KMS-11 (cell line): ENCODE measurements at regions not wholly inside any gene's neighbourhood (a gene's known extent, or its start where the extent isn't known, plus 50 kb on each side); places are given as distances from the start of the nearest gene placed in this dataset.

ENCODE experiments used
- H2AFZ ChIP-seq: fragments of 200-600 bp; sonication (generic); 2 replicates; pipeline ENCODE4 v1.6.1; 2016; ENCODE audit warnings: antibody characterized with exemption, mixed run types, low read depth
- H3K27ac ChIP-seq: fragments of 200-600 bp; sonication (generic); 2 replicates; pipeline ENCODE4 v1.6.1; 2016; ENCODE audit warnings: mild to moderate bottlenecking, mixed run types
- H3K27me3 ChIP-seq: fragments of 200-600 bp; sonication (generic); 2 replicates; pipeline ENCODE4 v1.6.1; 2017; ENCODE audit warnings: mild to moderate bottlenecking, low read depth, mixed run types, moderate library complexity; ENCODE audit not compliant: insufficient read depth
- H3K36me3 ChIP-seq: fragments of 200-600 bp; sonication (generic); 2 replicates; pipeline ENCODE4 v1.6.1; 2017; ENCODE audit warnings: mild to moderate bottlenecking, mixed run types; ENCODE audit not compliant: insufficient read depth
- H3K4me1 ChIP-seq: fragments of 200-600 bp; sonication (generic); 2 replicates; pipeline ENCODE4 v1.6.1; 2016; ENCODE audit warnings: mild to moderate bottlenecking, low read depth, mixed run types; ENCODE audit not compliant: poor library complexity, severe bottlenecking
- H3K4me2 ChIP-seq: fragments of 200-600 bp; sonication (generic); 2 replicates; pipeline ENCODE4 v1.7.0; 2016; ENCODE audit warnings: mild to moderate bottlenecking, mixed run types
- H3K4me3 ChIP-seq: fragments of 200-600 bp; sonication (generic); IDR thresholded peaks from 2 replicates; pipeline ENCODE4 v1.6.1; 2017; ENCODE audit warnings: low read depth, low read length, mixed read lengths; ENCODE audit not compliant: insufficient read depth
- H3K79me2 ChIP-seq: fragments of 200-600 bp; sonication (generic); 2 replicates; pipeline ENCODE4 v1.6.1; 2016; ENCODE audit warnings: low read depth, mixed run types; ENCODE audit not compliant: insufficient read depth
- H3K9ac ChIP-seq: fragments of 200-600 bp; sonication (generic); 2 replicates; pipeline ENCODE4 v1.6.1; 2016; ENCODE audit warnings: mild to moderate bottlenecking, mixed run types
- H4K20me1 ChIP-seq: fragments of 200-600 bp; sonication (generic); 2 replicates; pipeline ENCODE4 v1.6.1; 2016; ENCODE audit warnings: mild to moderate bottlenecking, mixed run types; ENCODE audit not compliant: insufficient read depth
- CTCF ChIP-seq: fragments of 200-600 bp; sonication (generic); conservative IDR thresholded peaks from 2 replicates; pipeline ENCODE4 v1.6.1; 2017; ENCODE audit warnings: low read depth, mild to moderate bottlenecking, antibody characterized with exemption, low read length, moderate library complexity, mixed read lengths

- Histone ChIP-seq H3K9ac (no peak overlapping the region), H4K20me1 (no peaks in the 10 kb centered on the region), H3K4me2 (no peak overlapping the region), H3K4me1 (no peaks in the 10 kb centered on the region), H3K27ac (no peak overlapping the region), H3K36me3 (no peaks in the 10 kb centered on the region), H3K27me3 (no peaks in the 10 kb centered on the region), H2AFZ (no peak overlapping the region), H3K4me3 (no peak overlapping the region), H3K79me2 (no peaks in the 10 kb centered on the region)
- TF ChIP-seq CTCF, result no peak
These were observed 2403.7 kb upstream of the C9orf72 start for GRCh38 chr9:29976981-29977380.

- no peak for TF ChIP-seq CTCF
These were observed 2403.4 kb upstream of the ACO1 start for GRCh38 chr9:29981013-29981412.

GRCh38 chr9:29999645-30000044, 2384.8 kb upstream of the ACO1 start:
- no peak for TF ChIP-seq CTCF
- H3K4me2 ChIP-seq, result no peak overlapping the region

More at GRCh38 chr9:29981013-29981412, 2403.4 kb upstream of the ACO1 start:
- H3K4me2 ChIP-seq, result no peak overlapping the region
- H3K4me1 ChIP-seq, result no peaks in the 10 kb centered on the region
- no peaks in the 10 kb centered on the region for H3K79me2 ChIP-seq
- H3K4me3 ChIP-seq, result no peak overlapping the region
- H3K27me3 ChIP-seq, result no peaks in the 10 kb centered on the region
- no peak overlapping the region for H2AFZ ChIP-seq
- no peaks in the 10 kb centered on the region for H3K36me3 ChIP-seq
- no peak overlapping the region for H3K9ac ChIP-seq
- H3K27ac ChIP-seq, result no peak overlapping the region
- no peaks in the 10 kb centered on the region for H4K20me1 ChIP-seq

GRCh38 chr9:30010691-30011090, 2373.8 kb upstream of the ACO1 start:
- Histone ChIP-seq H3K4me3 (no peak overlapping the region), H3K27ac (no peak overlapping the region)
- no peak for TF ChIP-seq CTCF

More at GRCh38 chr9:29999645-30000044, 2384.8 kb upstream of the ACO1 start:
- H4K20me1 ChIP-seq, result no peaks in the 10 kb centered on the region
- no peak overlapping the region for H3K27ac ChIP-seq
- no peaks in the 10 kb centered on the region for H3K79me2 ChIP-seq
- no peak overlapping the region for H3K4me3 ChIP-seq
- H3K36me3 ChIP-seq, result no peaks in the 10 kb centered on the region
- H3K9ac ChIP-seq, result no peak overlapping the region
- no peaks in the 10 kb centered on the region for H3K27me3 ChIP-seq
- no peaks in the 10 kb centered on the region for H3K4me1 ChIP-seq
- no peak overlapping the region for H2AFZ ChIP-seq

More at GRCh38 chr9:30010691-30011090, 2373.8 kb upstream of the ACO1 start:
- H4K20me1 ChIP-seq, result no peaks in the 10 kb centered on the region
- H3K4me1 ChIP-seq, result no peaks in the 10 kb centered on the region
- no peaks in the 10 kb centered on the region for H3K27me3 ChIP-seq
- no peak overlapping the region for H3K9ac ChIP-seq
- no peak overlapping the region for H2AFZ ChIP-seq
- no peaks in the 10 kb centered on the region for H3K79me2 ChIP-seq
- H3K36me3 ChIP-seq, result no peaks in the 10 kb centered on the region
- no peak overlapping the region for H3K4me2 ChIP-seq
